Sigmoid colon (tissue), 6 donors: ENCODE measurements at regions not wholly inside any gene's neighbourhood (a gene's known extent, or its start where the extent isn't known, plus 50 kb on each side); places are given as distances from the start of the nearest gene placed in this dataset.

Experiments
- DNase-seq: peaks from one replicate; pipeline ENCODE4 v3.0.0-alpha.2; 2019
- H3K27ac ChIP-seq, 4 donors: fragments of 200-600 bp; sonication (generic); one replicate each; pipeline ENCODE4 v1.5.1; 2016 to 2019; ENCODE audit warnings: mild to moderate bottlenecking in 1 of 4
- H3K27me3 ChIP-seq, 3 donors: fragments of 200-600 bp; sonication (generic); one replicate each; pipeline ENCODE4 v1.5.1; 2019; ENCODE audit warnings: mild to moderate bottlenecking in 1 of 3
- H3K36me3 ChIP-seq, 4 donors: fragments of 200-600 bp; sonication (generic); one replicate each; pipeline ENCODE4 v1.5.1; 2016 to 2019
- H3K4me1 ChIP-seq, 4 donors: fragments of 200-600 bp; sonication (generic); one replicate each; pipeline ENCODE4 v1.5.1; 2017 to 2019
- H3K4me3 ChIP-seq, 4 donors: fragments of 200-600 bp; sonication (generic); one replicate each; pipeline ENCODE4 v1.5.1; 2017 to 2019; ENCODE audit warnings: mild to moderate bottlenecking in 2 of 4, moderate library complexity in 1 of 4
- H3K9me3 ChIP-seq, 4 donors: fragments of 200-600 bp in 3 of 4; sonication (generic) in 3 of 4; one replicate each; pipeline versions ENCODE4 v1.5.1 to v1.6.1; 2013 to 2019
- EP300 ChIP-seq, 4 donors: sonication (generic); formaldehyde crosslinking; IDR thresholded peaks; one replicate each; pipeline ENCODE4 v1.6.1; 2017; ENCODE audit warnings: antibody characterized with exemption in 4 of 4
- POLR2A ChIP-seq, 2 donors: fragments of 450-650 bp; IDR thresholded peaks; one replicate each; pipeline ENCODE4 v1.6.1; 2016; ENCODE audit warnings: antibody characterized with exemption in 2 of 2, mild to moderate bottlenecking in 2 of 2, moderate library complexity in 2 of 2
- POLR2AphosphoS5 ChIP-seq, 4 donors: sonication (generic); formaldehyde crosslinking; IDR thresholded peaks; one replicate each; pipeline ENCODE4 v1.6.1; 2017; ENCODE audit warnings: antibody characterized with exemption in 4 of 4
- WGBS, 2 donors: extraction: QIAGEN DNeasy Blood & Tissue Kit; methylation state at CpG; one replicate each; pipeline ENCODE4 v1.1.7; 2013; 5-methylcytosine and 5-hydroxymethylcytosine counted together
- intact Hi-C: fragments of 100-400 bp; cut with DNase I; formaldehyde crosslinking; loops from one replicate; pipeline ENCODE4 v1.15.1; 2023
- TF ChIP-seq, protein P1 (sequence below), 4 experiments: fragments of 450-650 bp in 3 of 4; fragments of 200-600 bp in 1 of 4; IDR thresholded peaks; one replicate each; pipeline ENCODE4 v1.5.1; 2016 to 2019; ENCODE audit warnings: antibody characterized with exemption in 4 of 4, mild to moderate bottlenecking in 3 of 4, moderate library complexity in 2 of 4
- donor health status: healthy with polysubstance abuse.
- donor health status: healthy.

DNA sequence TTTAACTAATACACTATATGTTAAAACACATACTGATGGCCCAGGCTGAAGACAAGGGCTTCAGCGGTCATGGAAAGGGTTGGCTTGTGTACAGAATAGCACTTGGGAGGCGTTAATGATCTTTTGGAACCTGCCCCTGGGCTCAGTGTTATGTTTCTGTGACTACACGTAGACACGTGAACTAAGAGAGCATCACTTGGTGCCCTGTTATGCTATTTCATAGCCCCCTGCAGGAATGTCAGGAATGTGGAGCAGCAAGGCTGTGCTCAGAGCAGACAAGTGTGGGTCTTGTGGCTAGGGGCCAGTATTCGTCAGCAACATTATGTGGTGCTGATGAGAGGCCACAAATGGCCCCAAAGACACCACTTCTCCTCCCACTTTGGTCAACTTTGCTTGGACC, 132.4 kb downstream of the MAP3K21 start:
- no peaks in the 10 kb centered on the region for H3K36me3 ChIP-seq
- no peak for TF ChIP-seq EP300 (IDR thresholded peaks at IDR 0.05)
- TF ChIP-seq, protein P1, sequence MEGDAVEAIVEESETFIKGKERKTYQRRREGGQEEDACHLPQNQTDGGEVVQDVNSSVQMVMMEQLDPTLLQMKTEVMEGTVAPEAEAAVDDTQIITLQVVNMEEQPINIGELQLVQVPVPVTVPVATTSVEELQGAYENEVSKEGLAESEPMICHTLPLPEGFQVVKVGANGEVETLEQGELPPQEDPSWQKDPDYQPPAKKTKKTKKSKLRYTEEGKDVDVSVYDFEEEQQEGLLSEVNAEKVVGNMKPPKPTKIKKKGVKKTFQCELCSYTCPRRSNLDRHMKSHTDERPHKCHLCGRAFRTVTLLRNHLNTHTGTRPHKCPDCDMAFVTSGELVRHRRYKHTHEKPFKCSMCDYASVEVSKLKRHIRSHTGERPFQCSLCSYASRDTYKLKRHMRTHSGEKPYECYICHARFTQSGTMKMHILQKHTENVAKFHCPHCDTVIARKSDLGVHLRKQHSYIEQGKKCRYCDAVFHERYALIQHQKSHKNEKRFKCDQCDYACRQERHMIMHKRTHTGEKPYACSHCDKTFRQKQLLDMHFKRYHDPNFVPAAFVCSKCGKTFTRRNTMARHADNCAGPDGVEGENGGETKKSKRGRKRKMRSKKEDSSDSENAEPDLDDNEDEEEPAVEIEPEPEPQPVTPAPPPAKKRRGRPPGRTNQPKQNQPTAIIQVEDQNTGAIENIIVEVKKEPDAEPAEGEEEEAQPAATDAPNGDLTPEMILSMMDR (IDR thresholded peaks at IDR 0.05), result no peak
- no peak for TF ChIP-seq POLR2A (IDR thresholded peaks at IDR 0.05)
- no peak for TF ChIP-seq POLR2AphosphoS5 (IDR thresholded peaks at IDR 0.05)
- H3K27me3 ChIP-seq, result no peaks in the 10 kb centered on the region
- H3K4me1 ChIP-seq, result no peaks in the 10 kb centered on the region
- no peaks in the 10 kb centered on the region for H3K9me3 ChIP-seq
- intact Hi-C loops, result no loop called here
- no peak overlapping the region for H3K27ac ChIP-seq
- DNase-seq, result no peak
- H3K4me3 ChIP-seq, result no peak overlapping the region
- WGBS, 2 donors, result 62 to 80% methylated on average over 5 of the region's 5 CpGs

DNA sequence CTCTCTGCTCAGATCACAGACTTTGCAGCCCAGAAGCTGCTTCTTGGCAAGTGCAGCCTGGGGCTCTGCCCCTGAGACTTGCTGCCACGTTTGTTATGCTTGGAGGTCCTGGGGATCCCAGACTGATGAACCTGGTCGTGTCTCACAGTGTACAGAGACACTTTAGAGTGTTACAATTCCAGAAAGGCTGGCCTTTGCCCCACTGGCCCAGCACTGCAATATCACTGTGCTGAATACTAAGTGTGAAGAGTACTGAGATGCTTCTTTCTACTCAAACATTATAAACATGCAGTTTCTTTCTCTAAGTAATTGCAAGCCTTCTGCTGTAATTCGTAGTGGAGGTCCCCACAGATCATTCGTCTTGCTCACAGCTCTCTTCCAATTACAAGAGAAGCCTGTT, 133.2 kb downstream of the MAP3K21 start:
- intact Hi-C loops, result no loop called here
- no peak overlapping the region for H3K27ac ChIP-seq
- WGBS, 2 donors, result 58 to 69% methylated on average over 4 of the region's 4 CpGs
- DNase-seq, result no peak
- no peaks in the 10 kb centered on the region for H3K27me3 ChIP-seq
- H3K4me1 ChIP-seq, result no peaks in the 10 kb centered on the region
- no peak for TF ChIP-seq EP300 (IDR thresholded peaks at IDR 0.05)
- TF ChIP-seq POLR2A (IDR thresholded peaks at IDR 0.05), result no peak
- TF ChIP-seq, protein P1 (IDR thresholded peaks at IDR 0.05), result no peak
- TF ChIP-seq POLR2AphosphoS5 (IDR thresholded peaks at IDR 0.05), result no peak
- no peak overlapping the region for H3K4me3 ChIP-seq
- no peaks in the 10 kb centered on the region for H3K36me3 ChIP-seq
- H3K9me3 ChIP-seq, result peaks cover 0 to 4% (median 1%) of the 10 kb centered on the region in 4 donors

DNA sequence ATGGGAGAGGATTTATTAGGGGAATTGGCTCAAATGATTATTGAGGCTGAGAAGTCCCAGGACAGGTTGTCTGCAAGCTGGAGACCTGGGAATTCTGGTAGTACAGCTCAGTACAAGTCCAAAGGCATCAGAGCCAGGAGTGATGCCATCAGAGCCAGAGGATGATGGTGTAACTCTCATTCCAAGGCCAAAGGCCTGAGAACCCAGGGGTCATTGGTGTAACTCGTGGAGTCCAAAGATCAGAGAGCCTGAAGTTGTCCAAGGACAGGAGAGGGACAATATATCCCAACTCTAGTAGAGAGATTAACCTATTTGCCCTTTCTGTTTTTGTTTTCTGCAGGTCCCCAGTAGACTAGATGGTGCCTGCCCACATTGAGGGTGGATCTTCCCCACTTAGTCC, 134.3 kb downstream of the MAP3K21 start:
- Histone ChIP-seq H3K4me1 (no peaks in the 10 kb centered on the region), H3K9me3 (peaks cover 0 to 5% (median 2%) of the 10 kb centered on the region in 4 donors), H3K27ac (no peak overlapping the region), H3K27me3 (no peaks in the 10 kb centered on the region), H3K36me3 (no peaks in the 10 kb centered on the region), H3K4me3 (no peak overlapping the region)
- intact Hi-C loops, result no loop called here
- WGBS, 2 donors, result 47 to 70% methylated on average over 1 of the region's 1 CpG
- no peak for DNase-seq
- TF ChIP-seq POLR2A (IDR thresholded peaks at IDR 0.05) (no peak), EP300 (IDR thresholded peaks at IDR 0.05) (no peak), POLR2AphosphoS5 (IDR thresholded peaks at IDR 0.05) (no peak)
- TF ChIP-seq, protein P1 (IDR thresholded peaks at IDR 0.05), result no peak

DNA sequence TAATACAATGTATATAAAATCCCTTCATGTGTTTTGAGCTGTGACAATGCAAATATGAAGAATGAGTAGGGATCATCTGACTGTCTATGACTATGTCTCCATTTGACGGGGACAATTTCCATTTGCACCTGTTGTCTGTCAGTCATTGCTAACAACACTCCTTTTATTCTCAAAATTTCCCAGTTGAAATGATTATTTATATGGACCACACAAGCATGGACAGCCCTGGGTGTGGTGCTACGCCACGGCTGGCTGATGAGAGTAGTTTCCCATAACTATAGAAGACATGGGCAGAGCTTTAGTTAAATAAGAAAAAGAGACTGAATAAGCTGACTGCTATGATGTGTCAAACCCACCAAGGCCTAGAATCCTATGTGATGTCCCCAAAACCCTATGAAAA, 135.8 kb downstream of the MAP3K21 start:
- DNase-seq, result no peak
- Histone ChIP-seq H3K4me3 (no peak overlapping the region), H3K27me3 (no peaks in the 10 kb centered on the region), H3K36me3 (no peaks in the 10 kb centered on the region), H3K9me3 (peaks cover 0 to 5% (median 2%) of the 10 kb centered on the region in 4 donors), H3K4me1 (no peaks in the 10 kb centered on the region), H3K27ac (no peak overlapping the region)
- WGBS, 2 donors, result 84 to 87% methylated on average over 3 of the region's 3 CpGs
- TF ChIP-seq, protein P1 (IDR thresholded peaks at IDR 0.05), result no peak
- TF ChIP-seq EP300 (IDR thresholded peaks at IDR 0.05) (no peak), POLR2AphosphoS5 (IDR thresholded peaks at IDR 0.05) (no peak), POLR2A (IDR thresholded peaks at IDR 0.05) (no peak)
- intact Hi-C loops, result no loop called here

DNA sequence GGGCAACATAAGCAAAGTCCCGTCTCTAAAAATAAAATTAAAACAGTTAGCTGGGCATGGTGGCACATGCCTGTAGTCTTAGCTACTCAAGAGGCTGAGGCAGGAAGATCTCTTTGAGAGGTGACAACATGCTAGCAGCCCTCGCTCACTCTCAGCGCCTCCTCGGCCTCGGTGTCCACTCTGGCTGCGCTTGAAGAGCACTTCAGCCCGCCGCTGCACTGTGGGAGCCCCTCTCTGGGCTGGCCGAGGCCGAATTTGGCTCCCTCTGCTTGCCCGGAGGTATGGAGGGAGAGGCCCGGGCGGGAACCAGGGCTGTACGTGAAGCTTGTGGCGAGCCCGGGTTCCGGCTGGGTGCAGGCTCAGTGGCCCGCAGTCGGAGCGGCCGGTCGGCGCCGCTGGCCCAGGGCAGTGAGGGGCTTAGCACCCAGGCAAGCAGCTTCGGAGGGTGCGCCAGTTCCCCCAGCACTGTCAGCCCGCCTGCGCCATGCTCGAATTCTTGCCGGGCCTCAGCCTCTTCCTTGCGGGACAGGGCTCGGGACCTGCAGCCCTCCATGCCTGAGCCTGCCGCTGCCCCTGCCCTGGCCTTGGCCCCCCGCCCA, 138.3 kb downstream of the MAP3K21 start:
- intact Hi-C loops, result no loop called here
- DNase-seq, result no peak
- Histone ChIP-seq H3K4me3 (no peak overlapping the region), H3K36me3 (no peaks in the 10 kb centered on the region), H3K9me3 (peaks cover 0 to 5% (median 2%) of the 10 kb centered on the region in 4 donors), H3K4me1 (no peaks in the 10 kb centered on the region), H3K27ac (no peak overlapping the region), H3K27me3 (no peaks in the 10 kb centered on the region)
- WGBS, 2 donors, result 93 to 94% methylated on average over 34 of the region's 34 CpGs
- TF ChIP-seq EP300 (IDR thresholded peaks at IDR 0.05) (no peak), POLR2A (IDR thresholded peaks at IDR 0.05) (no peak), POLR2AphosphoS5 (IDR thresholded peaks at IDR 0.05) (no peak)
- TF ChIP-seq, protein P1 (IDR thresholded peaks at IDR 0.05), result no peak
